Neuronal stem cell (in vitro differentiated cells): ENCODE measurements at regions not wholly inside any gene's neighbourhood (a gene's known extent, or its start where the extent isn't known, plus 50 kb on each side); places are given as distances from the start of the nearest gene placed in this dataset.

Experiments
- DNase-seq: peaks from one replicate; pipeline ENCODE4 v3.0.0-alpha.2; 2013; ENCODE audit warnings: low spot score
- H2AFZ ChIP-seq: one replicate; pipeline ENCODE4 v1.6.1; 2013; ENCODE audit warnings: mild to moderate bottlenecking, low read length, inconsistent platforms
- H2AK5ac ChIP-seq: 2 replicates; pipeline ENCODE4 v1.6.1; 2013; ENCODE audit warnings: low read depth, mild to moderate bottlenecking, inconsistent platforms, low read length, moderate library complexity, mixed read lengths
- H2BK120ac ChIP-seq: 2 replicates; pipeline ENCODE4 v1.6.1; 2013; ENCODE audit warnings: low read depth, mild to moderate bottlenecking, inconsistent platforms, low read length, moderate library complexity, mixed read lengths
- H2BK12ac ChIP-seq: one replicate; pipeline ENCODE4 v1.6.1; 2013; ENCODE audit warnings: low read length, inconsistent platforms
- H2BK15ac ChIP-seq: 2 replicates; pipeline ENCODE4 v1.6.1; 2013; ENCODE audit warnings: mild to moderate bottlenecking, low read length, inconsistent platforms, mixed read lengths
- H2BK5ac ChIP-seq: one replicate; pipeline ENCODE4 v1.6.1; 2013; ENCODE audit warnings: inconsistent platforms, mild to moderate bottlenecking, low read length, moderate library complexity
- H3K14ac ChIP-seq: one replicate; pipeline ENCODE4 v1.6.1; 2013; ENCODE audit warnings: low read length, inconsistent platforms
- H3K18ac ChIP-seq: 2 replicates; pipeline ENCODE4 v1.6.1; 2013; ENCODE audit warnings: low read length, inconsistent platforms
- H3K23ac ChIP-seq: 2 replicates; pipeline ENCODE4 v1.6.1; 2013; ENCODE audit warnings: low read depth, mild to moderate bottlenecking, mixed read lengths, low read length, inconsistent platforms; ENCODE audit not compliant: poor library complexity
- H3K27ac ChIP-seq: replicated peaks from 3 replicates; pipeline ENCODE4 v1.5.1; 2013; ENCODE audit warnings: low read length, inconsistent platforms
- H3K27me3 ChIP-seq, 3 experiments: 2 replicates each; pipeline ENCODE4 v1.6.1; 2013; ENCODE audit warnings: low read length in 3 of 3, mild to moderate bottlenecking in 2 of 3, inconsistent platforms in 1 of 3, low read depth in 1 of 3, mixed read lengths in 1 of 3, moderate library complexity in 1 of 3; ENCODE audit not compliant: control insufficient read depth in 3 of 3, insufficient read depth in 3 of 3
- H3K36me3 ChIP-seq, 2 donors: replicated peaks in 1 of 2; 2 replicates each; pipeline ENCODE4 v1.6.1; 2013; ENCODE audit warnings: low read length in 2 of 2; ENCODE audit not compliant: control insufficient read depth in 2 of 2, insufficient read depth in 2 of 2
- H3K4ac ChIP-seq: 2 replicates; pipeline ENCODE4 v1.6.1; 2013; ENCODE audit warnings: inconsistent platforms, mild to moderate bottlenecking, low read length, moderate library complexity
- H3K4me1 ChIP-seq, 2 donors: 1 replicate in 1 of 2; 2 replicates in 1 of 2; pipeline ENCODE4 v1.6.1; 2013; ENCODE audit warnings: low read length in 2 of 2, low read depth in 1 of 2; ENCODE audit not compliant: control insufficient read depth in 2 of 2, insufficient read depth in 1 of 2
- H3K4me2 ChIP-seq: one replicate; pipeline ENCODE4 v1.6.1; 2013; ENCODE audit warnings: mild to moderate bottlenecking, low read length, inconsistent platforms; ENCODE audit not compliant: insufficient read depth, poor library complexity, severe bottlenecking
- H3K4me3 ChIP-seq, 2 donors: 2 replicates each; pipeline ENCODE4 v1.5.1; 2013; ENCODE audit warnings: low read length in 2 of 2, mild to moderate bottlenecking in 2 of 2, inconsistent platforms in 1 of 2, moderate library complexity in 1 of 2
- H3K79me1 ChIP-seq: one replicate; pipeline ENCODE4 v1.6.1; 2013; ENCODE audit warnings: low read depth, mild to moderate bottlenecking, inconsistent platforms, low read length, moderate library complexity
- H3K9ac ChIP-seq: one replicate; pipeline ENCODE4 v1.6.1; 2013; ENCODE audit warnings: mild to moderate bottlenecking, low read depth, low read length, inconsistent platforms; ENCODE audit not compliant: poor library complexity
- H3K9me3 ChIP-seq, 2 donors: replicated peaks in 1 of 2; 2 replicates each; pipeline versions ENCODE3 to v1.6.1; 2013; ENCODE audit warnings: low read length in 2 of 2, mild to moderate bottlenecking in 2 of 2, inconsistent platforms in 1 of 2, low read depth in 1 of 2, mixed read lengths in 1 of 2, moderate library complexity in 1 of 2; ENCODE audit not compliant: control insufficient read depth in 2 of 2, insufficient read depth in 1 of 2
- H4K8ac ChIP-seq: one replicate; pipeline ENCODE4 v1.6.1; 2013; ENCODE audit warnings: low read depth, mild to moderate bottlenecking, inconsistent platforms, low read length, moderate library complexity
- H4K91ac ChIP-seq: one replicate; pipeline ENCODE4 v1.6.1; 2013; ENCODE audit warnings: low read length, low read depth, mild to moderate bottlenecking, inconsistent platforms; ENCODE audit not compliant: poor library complexity
- WGBS, 2 donors: extraction: QIAGEN DNeasy Blood & Tissue Kit; methylation state at CpG; one replicate each; pipeline ENCODE4 v1.1.7; 2013; ENCODE audit warnings: missing lambda C conversion rate in 2 of 2, mixed read lengths in 1 of 2; ENCODE audit not compliant: insufficient read length in 2 of 2, insufficient replicate concordance in 1 of 2; ENCODE audit errors: extremely low coverage in 2 of 2; 5-methylcytosine and 5-hydroxymethylcytosine counted together

DNA sequence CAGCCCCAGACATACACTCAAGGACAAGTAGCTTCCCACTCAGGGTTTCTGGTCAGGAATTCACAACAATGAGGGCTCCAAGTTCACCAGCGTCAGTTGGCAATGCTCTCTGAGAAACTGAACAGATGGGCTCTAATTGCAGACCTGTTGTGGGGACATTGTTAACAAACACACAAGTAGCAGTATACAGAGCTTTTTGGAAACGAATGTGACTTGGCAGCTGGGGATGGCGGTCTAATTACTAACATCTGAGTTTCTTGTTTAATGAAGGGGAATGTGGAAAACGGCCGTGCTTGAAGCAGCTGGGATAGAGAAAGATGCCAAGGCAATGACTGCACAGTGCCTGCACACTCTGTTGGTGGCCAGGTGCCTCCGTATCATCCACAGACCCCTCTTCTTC lies 316.1 kb upstream of the IRX3 start:
- H3K4ac ChIP-seq: no peak overlapping the region
- H3K36me3 ChIP-seq: no peaks in the 10 kb centered on the region
- no peaks in the 10 kb centered on the region for H3K27me3 ChIP-seq
- no peak overlapping the region for H3K9ac ChIP-seq
- no peak overlapping the region for H2AFZ ChIP-seq
- H2AK5ac ChIP-seq: no peak overlapping the region
- H2BK5ac ChIP-seq: no peak overlapping the region
- H3K79me1 ChIP-seq: no peaks in the 10 kb centered on the region
- H3K27ac ChIP-seq: no peak overlapping the region
- no CpG with 5 or more reads among the region's 6 CpGs for WGBS, 2 donors
- no peaks in the 10 kb centered on the region for H3K4me1 ChIP-seq
- H2BK12ac ChIP-seq: no peak overlapping the region
- no peak overlapping the region for H3K23ac ChIP-seq
- no peak overlapping the region for H4K8ac ChIP-seq
- H3K4me2 ChIP-seq: no peak overlapping the region
- peaks cover 2 to 6% of the 10 kb centered on the region in 2 donors for H3K9me3 ChIP-seq
- H3K14ac ChIP-seq: no peak overlapping the region
- H3K18ac ChIP-seq: no peak overlapping the region
- H3K4me3 ChIP-seq: no peak overlapping the region
- H2BK120ac ChIP-seq: no peak overlapping the region
- no peak overlapping the region for H2BK15ac ChIP-seq
- DNase-seq: no peak
- H4K91ac ChIP-seq: no peak overlapping the region

DNA sequence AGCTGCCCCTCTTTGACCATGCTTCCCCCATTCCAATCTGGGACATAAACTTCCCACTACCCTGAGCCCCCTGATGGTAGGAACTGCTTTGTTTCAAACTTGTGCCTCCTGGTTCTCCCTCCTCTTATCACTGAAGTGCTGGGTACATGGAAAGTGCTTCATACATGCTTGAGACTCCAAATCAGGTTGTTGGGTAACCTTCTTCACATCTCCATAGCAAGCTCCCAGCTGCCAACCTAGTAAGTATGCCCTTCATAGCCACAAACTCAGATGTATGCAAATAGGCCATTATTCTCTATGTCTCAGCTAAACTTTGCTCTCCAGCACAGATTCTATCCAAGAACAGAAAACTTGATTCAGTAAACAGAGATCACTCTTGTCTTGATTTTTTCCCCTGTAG lies 310.6 kb upstream of the IRX3 start:
- Histone ChIP-seq H3K4me2 (no peak overlapping the region), H2BK12ac (no peak overlapping the region), H3K4me3 (no peak overlapping the region), H3K4me1 (no peaks in the 10 kb centered on the region), H3K9ac (no peak overlapping the region), H3K23ac (no peak overlapping the region), H3K9me3 (no peaks in the 10 kb centered on the region), H3K36me3 (no peaks in the 10 kb centered on the region), H3K27me3 (peaks cover 0 to 31% (median 4%) of the 10 kb centered on the region in 3 experiments), H3K4ac (no peak overlapping the region), H4K91ac (no peak overlapping the region), H2AK5ac (no peak overlapping the region), H3K18ac (no peak overlapping the region), H3K14ac (no peak overlapping the region), H3K27ac (no peak overlapping the region), H3K79me1 (no peaks in the 10 kb centered on the region), H2BK5ac (no peak overlapping the region), H4K8ac (no peak overlapping the region), H2BK120ac (no peak overlapping the region), H2BK15ac (no peak overlapping the region), H2AFZ (no peak overlapping the region)
- DNase-seq: no peak

DNA sequence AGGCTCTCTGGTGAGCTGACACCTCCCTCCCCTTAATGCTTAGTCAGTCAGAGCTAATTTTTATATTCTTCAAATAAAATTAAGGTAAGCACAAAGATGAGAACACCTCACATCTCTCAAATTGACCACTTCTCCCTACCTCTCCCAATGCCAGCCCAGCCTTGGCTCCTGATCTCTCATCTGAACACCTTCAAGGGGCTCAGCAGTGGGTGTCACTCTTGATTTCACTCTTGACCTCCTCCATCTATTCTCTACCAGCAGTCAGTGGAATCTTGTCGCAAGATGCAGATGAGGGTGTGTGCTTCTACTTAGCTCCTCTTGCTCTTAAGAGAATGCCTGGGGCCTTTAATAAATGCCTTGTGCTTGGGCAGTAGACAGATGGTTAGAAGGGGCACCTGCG lies 309.0 kb upstream of the IRX3 start:
- Histone ChIP-seq H2BK120ac (no peak overlapping the region), H4K91ac (no peak overlapping the region), H3K9ac (no peak overlapping the region), H3K27ac (no peak overlapping the region), H3K9me3 (no peaks in the 10 kb centered on the region), H3K4me3 (no peak overlapping the region), H3K14ac (no peak overlapping the region), H3K27me3 (peaks cover 0 to 40% (median 4%) of the 10 kb centered on the region in 3 experiments), H3K4me2 (no peak overlapping the region), H3K18ac (no peak overlapping the region), H3K36me3 (no peaks in the 10 kb centered on the region), H2AK5ac (no peak overlapping the region), H3K4me1 (peaks cover 5 to 7% of the 10 kb centered on the region in 2 donors), H3K23ac (no peak overlapping the region), H4K8ac (no peak overlapping the region), H3K4ac (no peak overlapping the region), H2BK15ac (no peak overlapping the region), H2BK12ac (no peak overlapping the region), H3K79me1 (no peaks in the 10 kb centered on the region), H2BK5ac (no peak overlapping the region), H2AFZ (no peak overlapping the region)
- WGBS, 2 donors: no CpG with 5 or more reads among the region's 2 CpGs
- no peak for DNase-seq

DNA sequence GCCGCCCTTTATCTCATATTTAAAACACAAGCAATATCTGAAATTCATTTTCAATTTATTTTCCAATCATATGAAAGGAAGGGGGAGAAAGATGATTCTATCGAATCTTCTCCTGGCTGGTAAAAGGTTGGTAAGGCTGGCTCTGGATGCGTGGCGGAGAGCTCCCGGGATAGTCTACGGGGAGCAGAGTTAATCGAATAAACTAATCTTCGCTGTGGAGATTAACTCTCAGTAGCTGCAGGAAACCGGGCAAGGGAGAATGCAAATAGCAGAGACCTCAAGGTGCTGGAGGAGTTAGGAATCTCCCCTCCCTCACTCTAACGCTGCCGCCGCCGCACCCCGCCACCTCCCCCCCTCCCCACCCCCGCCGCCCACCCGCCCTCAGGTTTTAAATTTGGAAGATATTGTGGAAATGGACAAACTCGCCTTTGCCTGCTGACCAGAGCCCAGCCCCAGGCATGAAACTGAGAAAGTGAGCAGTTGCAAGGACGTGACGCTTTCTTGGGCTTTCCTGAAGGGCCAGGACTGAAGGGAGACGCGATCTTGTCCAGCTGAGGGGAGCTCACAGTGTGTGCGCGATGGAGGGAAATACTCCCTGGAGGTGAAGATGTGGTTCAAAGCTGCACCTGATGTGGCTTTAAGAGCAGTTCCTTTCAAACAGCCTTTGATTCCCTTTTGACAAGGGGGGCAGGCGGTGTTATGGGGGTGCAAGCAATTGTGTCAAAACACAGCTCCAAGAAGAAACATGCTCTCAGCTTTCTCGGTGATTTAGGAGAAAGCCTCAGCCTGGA lies 308.2 kb upstream of the IRX3 start:
- Histone ChIP-seq H4K91ac (no peak overlapping the region), H3K36me3 (no peaks in the 10 kb centered on the region), H3K18ac (no peak overlapping the region), H2BK12ac (no peak overlapping the region), H4K8ac (no peak overlapping the region), H3K27me3 (peaks cover 0 to 40% (median 4%) of the 10 kb centered on the region in 3 experiments), H2AFZ (no peak overlapping the region), H3K23ac (no peak overlapping the region), H3K4me1 (peaks cover 5 to 7% of the 10 kb centered on the region in 2 donors), H3K14ac (no peak overlapping the region), H2BK5ac (no peak overlapping the region), H2BK120ac (no peak overlapping the region), H3K9ac (no peak overlapping the region), H3K79me1 (no peaks in the 10 kb centered on the region), H2AK5ac (no peak overlapping the region), H2BK15ac (no peak overlapping the region), H3K27ac (no peak overlapping the region), H3K4ac (no peak overlapping the region), H3K4me3 (no peak overlapping the region), H3K9me3 (no peaks in the 10 kb centered on the region), H3K4me2 (no peak overlapping the region)
- DNase-seq: no peak
- no CpG with 5 or more reads among the region's 26 CpGs for WGBS, 2 donors
